HepG2 (cell line): ENCODE measurements at regions not wholly inside any gene's neighbourhood (a gene's known extent, or its start where the extent isn't known, plus 50 kb on each side); places are given as distances from the start of the nearest gene placed in this dataset.

Experiments
- ATAC-seq: fragments of 200-7000 bp; cut with Tn5 transposase; 3 replicates; pipeline ENCODE4 v1.9.1; 2020; ENCODE audit warnings: mild to moderate bottlenecking, moderate library complexity
- BruUV-seq: library from RNA; stranded (reverse); fragments of 400-500 nt; replicated peaks from 2 replicates; lab custom pipeline; 2021; lab: Mats Ljungman, UMichigan
- CTCF ChIA-PET: fragments of 300-600 bp; formaldehyde crosslinking; extraction: SDS; loops from one replicate; lab custom pipeline; 2021; ENCODE audit warnings: low total read pairs, inconsistent platforms, low intra/inter-chr PET ratio; lab: Yijun Ruan, JAX
- POLR2A ChIA-PET: fragments of 350-600 bp; sonication (Branson Sonifier 250); formaldehyde crosslinking; loops from one replicate; lab custom pipeline; 2020; ENCODE audit warnings: antibody characterized with exemption, inconsistent platforms; lab: Yijun Ruan, JAX
- DNase-seq: peaks from one replicate; pipeline ENCODE4 v3.0.0-alpha.2; 2015; ENCODE audit warnings: low spot score
- FAIRE-seq: peaks from 3 replicates; lab custom pipeline; 2011; peaks lifted over from hg19 to GRCh38; lab: Jason Lieb, UNC
- H2AFZ ChIP-seq: one replicate; pipeline ENCODE4 v1.6.1; 2011; ENCODE audit warnings: low read length, inconsistent platforms
- H3K27ac ChIP-seq: fragments of 300-600 bp; 3 replicates; pipeline ENCODE4 v1.8.0; 2011; ENCODE audit warnings: mixed run types, mild to moderate bottlenecking, mixed read lengths, low read length, inconsistent platforms; ENCODE audit not compliant: insufficient read depth; ENCODE audit errors: extremely low read length
- H3K27me3 ChIP-seq, 2 experiments: fragments of 200-600 bp in 1 of 2; 2 replicates in 1 of 2; 3 replicates in 1 of 2; pipeline versions ENCODE4 v1.6.0 to v1.8.0; 2011; ENCODE audit warnings: low read length in 2 of 2, mild to moderate bottlenecking in 2 of 2, moderate library complexity in 2 of 2, inconsistent platforms in 1 of 2; ENCODE audit not compliant: insufficient read depth in 2 of 2, control insufficient read depth in 1 of 2
- H3K36me3 ChIP-seq, 2 experiments: fragments of 200-600 bp in 1 of 2; replicated peaks in 1 of 2; 2 replicates in 1 of 2; 3 replicates in 1 of 2; pipeline versions ENCODE4 v1.5.1 to v1.8.0; 2011; ENCODE audit warnings: low read length in 2 of 2, inconsistent platforms in 1 of 2; ENCODE audit not compliant: insufficient read depth in 2 of 2, control insufficient read depth in 1 of 2
- H3K4me1 ChIP-seq: 2 replicates; pipeline ENCODE4 v1.5.1; 2012; ENCODE audit warnings: low read length, inconsistent platforms; ENCODE audit not compliant: insufficient read depth
- H3K4me2 ChIP-seq: 2 replicates; pipeline ENCODE4 v1.6.0; 2011; ENCODE audit warnings: low read depth, low read length, inconsistent platforms
- H3K4me3 ChIP-seq, 3 experiments: fragments of 200-600 bp in 1 of 3; sonication (generic), shearing (Covaris generic) in 1 of 3; replicated peaks in 1 of 3; 2 replicates each; pipeline ENCODE4 v1.5.1; 2011 to 2016; ENCODE audit warnings: low read length in 3 of 3, inconsistent platforms in 2 of 3, low read depth in 2 of 3, mild to moderate bottlenecking in 2 of 3, control low read depth in 1 of 3, mixed read lengths in 1 of 3; ENCODE audit not compliant: insufficient read depth in 1 of 3
- H3K79me2 ChIP-seq: one replicate; pipeline ENCODE4 v1.6.1; 2011; ENCODE audit warnings: low read length, inconsistent platforms; ENCODE audit not compliant: insufficient read depth
- H3K9ac ChIP-seq: 2 replicates; pipeline ENCODE4 v1.6.0; 2011; ENCODE audit warnings: mild to moderate bottlenecking, low read depth, low read length, inconsistent platforms; ENCODE audit not compliant: insufficient read depth
- H3K9me3 ChIP-seq: 2 replicates; pipeline ENCODE4 v1.5.1; 2012; ENCODE audit warnings: mild to moderate bottlenecking, low read length
- H4K20me1 ChIP-seq: 2 replicates; pipeline ENCODE4 v1.6.0; 2011; ENCODE audit warnings: inconsistent platforms, mild to moderate bottlenecking, low read length, moderate library complexity; ENCODE audit not compliant: insufficient read depth
- AGO1 ChIP-seq: fragments of 200-400 bp; formaldehyde crosslinking; IDR thresholded peaks from 2 replicates; pipeline ENCODE4 v1.6.1; 2017; ENCODE audit warnings: mild to moderate bottlenecking, low read depth, low read length, moderate library complexity; ENCODE audit not compliant: poor library complexity, severe bottlenecking
- ARNT ChIP-seq: fragments of 450-650 bp; IDR thresholded peaks from 2 replicates; pipeline ENCODE4 v1.6.1; 2017
- ATF3 ChIP-seq: sonication (generic); formaldehyde crosslinking; IDR thresholded peaks from 2 replicates; pipeline ENCODE4 v1.4.0; 2020; ENCODE audit warnings: missing genetic modification reagents
- BATF2 ChIP-seq: sonication (generic); formaldehyde crosslinking; IDR thresholded peaks from 2 replicates; pipeline ENCODE4 v1.8.0; 2022; ENCODE audit warnings: mild to moderate bottlenecking, missing genetic modification reagents, moderate library complexity
- CBFB ChIP-seq: sonication (generic); formaldehyde crosslinking; IDR thresholded peaks from 2 replicates; pipeline ENCODE4 v1.4.0; 2020; ENCODE audit warnings: missing genetic modification reagents
- EHMT2 ChIP-seq: fragments of 200-600 bp; sonication (generic); IDR thresholded peaks from 2 replicates; pipeline ENCODE4 v1.7.0; 2017; ENCODE audit warnings: antibody characterized with exemption, low read depth, low read length, borderline replicate concordance
- ELF3 ChIP-seq: IDR thresholded peaks from 2 replicates; pipeline ENCODE4 v1.6.1; 2016; ENCODE audit warnings: missing genetic modification reagents, missing compliant biosample characterization
- GATAD1 ChIP-seq: IDR thresholded peaks from 2 replicates; pipeline ENCODE4 v1.6.1; 2016; ENCODE audit warnings: missing genetic modification reagents, missing compliant biosample characterization
- KDM6A ChIP-seq: IDR thresholded peaks from 2 replicates; pipeline ENCODE4 v1.6.1; 2016; ENCODE audit warnings: low read depth
- MXD1 ChIP-seq: sonication (generic); formaldehyde crosslinking; IDR thresholded peaks from 2 replicates; pipeline ENCODE4 v1.4.0; 2020; ENCODE audit warnings: mild to moderate bottlenecking, missing genetic modification reagents
- RAD51 ChIP-seq: fragments of 450-650 bp; IDR thresholded peaks from 2 replicates; pipeline ENCODE4 v1.6.1; 2016; ENCODE audit warnings: borderline replicate concordance
- RCOR2 ChIP-seq: IDR thresholded peaks from 2 replicates; pipeline ENCODE4 v1.6.1; 2016; ENCODE audit warnings: missing biosample characterization, missing genetic modification reagents
- TBX3 ChIP-seq: fragments of 450-650 bp; IDR thresholded peaks from 2 replicates; pipeline ENCODE4 v1.6.1; 2017; ENCODE audit warnings: antibody characterized with exemption, mild to moderate bottlenecking, inconsistent platforms, borderline replicate concordance
- THAP9 ChIP-seq: sonication (generic); formaldehyde crosslinking; IDR thresholded peaks from 2 replicates; pipeline ENCODE4; 2020; ENCODE audit warnings: missing genetic modification reagents, mild to moderate bottlenecking, borderline replicate concordance
- TP53 ChIP-seq: sonication (generic); formaldehyde crosslinking; conservative IDR thresholded peaks from 2 replicates; pipeline ENCODE4 v1.4.0; 2020; ENCODE audit warnings: missing genetic modification reagents
- YEATS2 ChIP-seq: sonication (generic); formaldehyde crosslinking; IDR thresholded peaks from 2 replicates; pipeline ENCODE4 v1.4.0; 2020; ENCODE audit warnings: missing genetic modification reagents, borderline replicate concordance
- ZFP62 ChIP-seq: sonication (generic); formaldehyde crosslinking; IDR thresholded peaks from 2 replicates; pipeline ENCODE4 v1.4.0; 2020; ENCODE audit warnings: missing genetic modification reagents
- ZFY ChIP-seq: sonication (generic); formaldehyde crosslinking; IDR thresholded peaks from 2 replicates; pipeline ENCODE4 v1.4.0; 2020; ENCODE audit warnings: missing genetic modification reagents
- ZNF33B ChIP-seq: sonication (generic); formaldehyde crosslinking; IDR thresholded peaks from 2 replicates; pipeline ENCODE4 v1.5.1; 2020; ENCODE audit warnings: mild to moderate bottlenecking, missing genetic modification reagents
- ZNF362 ChIP-seq: sonication (generic); formaldehyde crosslinking; IDR thresholded peaks from 2 replicates; pipeline ENCODE4 v1.4.0; 2020; ENCODE audit warnings: missing genetic modification reagents, mild to moderate bottlenecking, borderline replicate concordance
- ZNF784 ChIP-seq: sonication (generic); formaldehyde crosslinking; IDR thresholded peaks from 2 replicates; pipeline ENCODE4 v1.5.1; 2020; ENCODE audit warnings: missing genetic modification reagents, mild to moderate bottlenecking, borderline replicate concordance
- WGBS: methylation state at CpG from one replicate; pipeline ENCODE4 v1.1.6; 2017; ENCODE audit warnings: low lambda C conversion rate; 5-methylcytosine and 5-hydroxymethylcytosine counted together
- in situ Hi-C: cut with HindIII; loops from 2 replicates; pipeline ENCODE4 v1.10.0; 2017; ENCODE audit warnings: low pct_unique_long_range_greater_than_20kb; ENCODE audit not compliant: extremely low pct_ligation_motif_present
- intact Hi-C: fragments of 100-400 bp; cut with micrococcal nuclease; formaldehyde crosslinking; loops from one replicate; pipeline ENCODE4 v1.10.0; 2022; ENCODE audit not compliant: unreplicated experiment

GRCh38 chr18:49716035-49716434 is 97.3 kb downstream of the ACAA2 start:
- H3K9ac ChIP-seq: no peak overlapping the region
- in situ Hi-C loops (no loop called here), intact Hi-C loops (no loop called here)
- H3K4me2 ChIP-seq: peak overlapping the region; percentile 64
- H3K27me3 ChIP-seq: no peaks in the 10 kb centered on the region
- peak overlapping the region in 1 of 3 experiments; percentile 23; a peak in 1 of 6 replicates for H3K4me3 ChIP-seq
- no peaks in the 10 kb centered on the region for H3K36me3 ChIP-seq
- FAIRE-seq: no peak
- no CpG with 5 or more reads among the region's 6 CpGs for WGBS
- peaks cover 12% of the 10 kb centered on the region; the same call in 1 of the 2 replicates for H3K4me1 ChIP-seq
- BruUV-seq: no TSS peak
- no peaks in the 10 kb centered on the region for H3K79me2 ChIP-seq
- peak; percentile 26; the same call in 1 of the 3 replicates for ATAC-seq
- DNase-seq: no peak
- ChIA-PET CTCF (no interaction called here), POLR2A (interaction anchor here (1.1 kb wide), 1 partner anchor 10 kb away, joined by 4 read pairs; no protein-coding TSS in a partner anchor)
- H3K9me3 ChIP-seq: no peaks in the 10 kb centered on the region
- no peak overlapping the region for H3K27ac ChIP-seq
- H4K20me1 ChIP-seq: no peaks in the 10 kb centered on the region
- no peak overlapping the region for H2AFZ ChIP-seq
- TF ChIP-seq ZNF784: no peak
- no peak for TF ChIP-seq EHMT2
- TF ChIP-seq ZNF33B (CRISPR knock-in tag): no peak
- TF ChIP-seq RAD51: no peak
- TF ChIP-seq THAP9: no peak
- TF ChIP-seq BATF2 (CRISPR knock-in tag): no peak
- peak; percentile 55; the same call in 1 of the 2 replicates for TF ChIP-seq ELF3
- no peak for TF ChIP-seq TP53 (CRISPR knock-in tag)
- no peak for TF ChIP-seq ZNF362 (CRISPR knock-in tag)
- no peak for TF ChIP-seq CBFB (CRISPR knock-in tag)
- TF ChIP-seq ZFP62 (CRISPR knock-in tag): no peak
- TF ChIP-seq ARNT: no peak
- TF ChIP-seq ZFY: no peak
- no peak for TF ChIP-seq AGO1
- TF ChIP-seq TBX3: no peak
- no peak for TF ChIP-seq RCOR2 (CRISPR knock-in tag)
- TF ChIP-seq MXD1: no peak
- TF ChIP-seq GATAD1: no peak
- TF ChIP-seq ATF3 (CRISPR knock-in tag): no peak
- TF ChIP-seq YEATS2: no peak
- TF ChIP-seq KDM6A (CRISPR knock-in tag): no peak
